Upper lobe of left lung (tissue), 4 donors: ENCODE measurements at regions not wholly inside any gene's neighbourhood (a gene's known extent, or its start where the extent isn't known, plus 50 kb on each side); places are given as distances from the start of the nearest gene placed in this dataset.

Experiments
- CTCF ChIP-seq, 6 experiments: fragments of 450-650 bp in 4 of 6; fragments of 200-600 bp in 2 of 6; sonication (generic) in 2 of 6; IDR thresholded peaks; one replicate each; pipeline ENCODE4 v1.5.1; 2016 to 2019; ENCODE audit warnings: antibody characterized with exemption in 6 of 6
- POLR2AphosphoS5 ChIP-seq, 2 donors: sonication (generic); formaldehyde crosslinking; IDR thresholded peaks; one replicate each; pipeline ENCODE4 v1.5.1; 2017; ENCODE audit warnings: antibody characterized with exemption in 2 of 2

- TF ChIP-seq CTCF (IDR thresholded peaks at IDR 0.05) (no peak), POLR2AphosphoS5 (IDR thresholded peaks at IDR 0.05) (no peak)
Observed at GRCh38 chrX:10099411-10099810, 57.4 kb upstream of the CLCN4 start.
